Kasumi-1 (cell line): ENCODE measurements at regions not wholly inside any gene's neighbourhood (a gene's known extent, or its start where the extent isn't known, plus 50 kb on each side); places are given as distances from the start of the nearest gene placed in this dataset.
A peak's percentile ranks its signal among the peaks of the same experiment; 100 is the strongest.

ENCODE experiments used
- DNase-seq, 2 experiments: peaks; one replicate each; lab custom pipeline; 2025; lab: John Stamatoyannopoulos, UW

DNA sequence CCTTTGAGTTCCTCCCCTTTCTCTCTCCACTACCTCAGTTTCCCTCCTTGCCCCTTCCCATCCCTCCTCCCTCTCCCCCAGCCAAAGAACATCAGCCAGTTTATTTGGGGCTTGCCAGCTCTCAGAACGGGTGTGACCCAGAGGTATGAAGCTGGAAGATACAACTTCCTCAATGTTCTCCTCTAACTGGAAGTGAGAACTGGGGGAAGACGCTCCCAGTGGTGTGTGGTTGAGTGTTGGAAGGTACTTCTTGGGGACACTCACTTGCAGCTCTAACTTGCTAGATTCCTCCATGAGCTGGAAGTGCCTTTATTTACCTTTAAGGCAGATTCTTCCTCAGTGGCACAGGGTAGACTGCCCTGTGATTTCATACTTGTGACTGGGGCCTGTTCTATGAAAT lies 110.5 kb upstream of the HABP2 start:
- DNase-seq = no peak

DNA sequence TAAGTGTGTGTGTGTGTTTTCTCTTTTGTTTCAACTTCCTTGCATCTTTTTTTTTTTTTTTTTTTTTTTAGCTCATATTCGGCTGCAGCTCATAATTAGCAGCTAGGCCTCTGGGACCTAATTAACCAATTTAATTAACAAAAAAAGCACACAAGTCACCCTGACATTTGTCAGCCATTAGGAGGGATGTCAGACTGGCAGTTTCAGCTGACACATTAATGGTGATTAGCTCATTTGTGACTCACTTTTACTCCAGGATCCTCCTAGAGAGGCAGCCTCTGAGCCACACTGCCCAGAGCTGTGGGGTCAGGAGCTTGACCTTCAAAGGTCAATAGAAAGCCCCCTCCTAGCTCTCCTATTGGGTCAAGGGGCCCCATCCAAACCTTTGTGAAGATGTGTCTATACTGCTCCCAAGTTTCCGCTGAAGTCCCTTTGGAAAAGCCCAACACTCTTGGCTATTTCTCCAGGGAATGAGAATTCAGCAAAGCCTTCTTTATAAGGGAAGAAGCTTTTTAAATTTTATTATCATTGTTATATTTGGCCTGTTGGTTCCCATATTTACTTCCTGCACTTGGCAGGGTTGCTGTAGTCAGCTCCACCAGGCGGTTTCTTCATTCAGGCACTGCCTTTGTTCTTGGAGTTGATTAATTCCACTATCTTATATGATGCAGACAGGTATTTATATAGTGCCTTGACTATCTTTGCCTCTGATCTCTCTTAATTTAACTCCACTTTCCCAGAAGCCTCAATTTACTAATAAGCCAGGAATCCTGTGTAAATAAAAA lies 109.5 kb upstream of the HABP2 start:
- DNase-seq = no peak

- no peak for DNase-seq
These were observed 108.0 kb upstream of the HABP2 start for GRCh38 chr10:113444766-113445365.

- no peak for DNase-seq
These were observed 107.1 kb upstream of the HABP2 start for GRCh38 chr10:113445736-113446135.

- no peak for DNase-seq
These were observed 106.1 kb upstream of the HABP2 start for GRCh38 chr10:113446739-113447138.

- no peak for DNase-seq
These were observed 105.6 kb upstream of the HABP2 start for GRCh38 chr10:113447278-113447677.

DNA sequence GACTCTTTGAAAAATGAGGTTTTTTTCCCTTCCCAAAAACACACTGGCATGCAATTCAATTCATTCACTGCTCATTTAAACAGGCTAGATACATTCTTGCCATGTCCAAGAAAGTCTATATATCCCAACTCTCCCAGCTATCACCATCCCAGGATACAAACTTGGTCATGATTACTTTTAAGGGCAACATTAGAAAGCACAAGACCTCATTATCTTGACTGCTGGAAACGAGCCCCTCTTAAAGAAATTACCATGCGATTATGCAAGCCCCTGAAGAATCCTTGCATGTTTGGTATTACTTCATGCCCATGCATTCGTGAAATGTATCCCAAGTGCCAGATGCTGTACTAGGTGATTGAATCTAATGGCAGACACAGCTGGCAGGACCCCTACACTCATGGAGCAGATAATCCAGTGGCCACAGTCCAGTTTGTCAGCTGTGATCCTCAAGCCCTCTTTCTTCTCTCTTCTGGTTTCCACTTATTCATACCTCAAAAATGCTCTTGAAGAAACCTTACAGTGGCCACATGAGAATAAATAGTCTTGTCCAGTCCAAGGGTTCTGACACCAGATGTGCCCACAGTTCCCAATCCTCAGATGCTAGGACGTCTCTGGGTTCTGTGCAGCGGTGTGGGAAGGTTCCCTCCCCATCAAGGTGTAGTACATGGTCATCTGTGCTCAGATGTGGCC lies 103.7 kb upstream of the HABP2 start:
- DNase-seq = no peak

DNA sequence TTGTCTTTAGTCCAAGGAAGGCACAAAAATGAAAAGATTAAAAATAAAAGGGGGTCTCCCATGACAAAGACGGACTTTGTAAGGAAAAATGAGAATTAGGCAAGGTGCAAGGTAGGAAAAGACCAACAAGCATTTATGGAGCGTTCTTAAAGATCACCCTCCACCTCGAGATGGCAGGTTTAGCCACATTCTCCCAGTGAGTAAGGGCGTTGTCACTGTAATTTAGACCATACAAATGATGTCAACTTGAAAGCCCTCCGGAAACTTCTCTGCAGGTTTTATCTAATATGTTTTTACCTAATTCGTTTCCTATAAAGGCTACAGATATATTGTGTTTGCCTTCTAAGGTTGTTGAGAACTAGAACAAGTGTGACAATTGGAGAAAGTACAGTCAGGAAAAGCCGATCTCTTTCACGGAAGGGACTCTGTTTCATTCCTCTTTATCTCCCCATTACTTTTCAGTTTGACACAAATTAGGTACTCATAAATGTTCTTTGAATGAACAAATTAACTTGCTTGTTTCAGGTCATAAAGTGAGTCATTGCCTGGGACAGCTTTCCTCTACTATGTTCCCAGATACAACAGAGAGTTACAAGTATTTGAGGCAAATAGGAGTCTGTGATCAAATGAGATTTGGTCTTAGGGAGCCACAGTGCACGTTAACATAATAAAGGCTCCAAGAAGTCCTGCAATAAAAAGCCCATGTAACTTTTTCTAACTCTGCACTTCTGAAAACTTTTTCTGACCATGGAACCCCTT lies 102.6 kb upstream of the HABP2 start:
- no peak for DNase-seq

DNA sequence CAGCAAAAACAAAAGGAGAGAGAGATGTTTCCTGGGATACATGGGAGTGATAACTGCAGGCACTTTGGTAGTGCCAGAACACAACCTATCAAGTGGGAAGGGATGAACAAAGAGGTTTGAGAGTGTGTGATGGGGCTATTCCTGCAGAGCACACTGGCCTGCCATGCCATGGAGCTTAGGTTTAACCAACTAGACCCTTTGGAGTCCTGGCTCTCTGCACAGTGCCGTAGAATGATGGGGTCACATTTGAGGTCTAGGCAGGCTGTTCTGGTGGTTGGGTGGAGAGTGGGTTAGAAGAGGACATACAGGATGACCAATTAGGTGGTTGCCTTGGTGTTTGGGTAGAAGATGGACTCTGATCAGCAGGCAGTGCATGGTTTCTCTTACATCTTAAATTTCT lies 101.9 kb upstream of the HABP2 start:
- DNase-seq = no peak

DNA sequence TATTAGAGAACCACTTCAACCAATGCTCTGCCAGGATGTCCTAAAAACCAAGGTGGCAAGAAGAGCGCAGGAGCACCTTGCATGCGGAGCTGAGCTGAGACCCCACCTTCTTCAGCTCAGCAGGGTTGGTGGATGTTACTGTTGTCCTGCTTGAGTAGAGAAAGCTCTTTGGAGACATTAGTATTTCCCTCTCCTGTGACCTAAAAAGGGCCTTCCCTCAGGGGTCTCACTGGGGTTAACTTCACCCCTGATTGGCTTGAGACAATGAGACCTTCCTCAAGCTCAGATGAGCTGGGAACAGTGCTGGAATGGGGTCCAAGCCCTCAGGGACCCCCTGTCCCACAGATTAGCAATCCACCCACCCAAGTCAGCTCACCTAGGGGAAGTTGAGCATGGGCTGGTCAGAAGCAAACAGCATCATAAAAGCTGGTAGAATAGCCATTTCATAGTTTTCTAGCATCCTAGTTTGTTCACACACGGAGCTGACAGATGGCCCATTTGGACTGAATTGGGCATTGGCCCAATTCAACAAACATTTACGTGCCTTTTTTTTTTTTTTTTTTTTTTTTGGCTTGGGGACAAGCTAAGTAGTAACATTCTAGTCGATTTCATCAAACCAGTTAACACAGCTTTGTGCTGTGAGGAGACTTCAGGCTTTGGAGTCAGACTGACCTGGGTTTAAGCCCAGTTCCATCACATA lies 100.6 kb upstream of the HABP2 start:
- no peak for DNase-seq

GRCh38 chr10:113453351-113453750 lies 99.5 kb upstream of the HABP2 start:
- DNase-seq = no peak

- peak; percentile 58 to 77 for DNase-seq
These were observed 98.4 kb upstream of the HABP2 start for GRCh38 chr10:113454341-113455061.

DNA sequence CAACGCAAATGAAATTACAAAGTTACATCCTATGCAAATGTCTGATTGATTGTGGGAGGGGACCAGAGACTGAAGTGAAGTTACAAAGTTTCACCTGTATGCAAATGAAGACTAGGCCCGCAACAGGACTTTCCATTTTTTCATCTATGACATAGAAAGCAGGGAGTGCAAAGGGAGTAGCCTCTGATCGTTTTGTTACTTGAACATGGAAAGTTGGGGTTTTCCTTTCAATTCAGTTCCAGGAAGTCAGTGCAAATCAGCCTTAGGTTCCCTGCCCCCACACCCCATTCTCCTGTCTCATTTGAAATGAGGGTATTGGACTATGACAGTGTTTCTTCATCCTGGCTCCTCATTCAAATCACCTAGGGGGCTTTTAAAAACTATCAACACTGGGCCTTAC lies 96.9 kb upstream of the HABP2 start:
- no peak for DNase-seq

- DNase-seq = no peak
These were observed 96.1 kb upstream of the HABP2 start for GRCh38 chr10:113456741-113457140.

DNA sequence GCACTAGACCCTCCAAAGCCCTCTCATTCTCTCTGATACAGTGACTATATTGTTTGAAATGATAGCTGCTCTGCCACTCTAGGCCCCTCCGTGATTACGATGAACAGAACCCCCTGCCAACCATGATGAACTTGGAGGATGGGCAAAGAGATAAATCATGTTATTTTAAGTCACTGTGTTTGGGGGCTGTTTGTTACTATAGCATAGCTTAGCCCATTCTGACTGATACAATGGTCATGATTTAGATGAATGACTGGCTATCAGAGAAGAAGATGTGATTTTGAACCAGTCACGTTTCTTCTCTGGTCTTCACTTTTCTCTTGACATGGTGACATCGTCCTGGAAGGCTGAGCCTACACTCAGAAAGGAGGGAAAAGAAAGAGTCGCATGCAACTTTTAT lies 95.4 kb upstream of the HABP2 start:
- DNase-seq = no peak

DNA sequence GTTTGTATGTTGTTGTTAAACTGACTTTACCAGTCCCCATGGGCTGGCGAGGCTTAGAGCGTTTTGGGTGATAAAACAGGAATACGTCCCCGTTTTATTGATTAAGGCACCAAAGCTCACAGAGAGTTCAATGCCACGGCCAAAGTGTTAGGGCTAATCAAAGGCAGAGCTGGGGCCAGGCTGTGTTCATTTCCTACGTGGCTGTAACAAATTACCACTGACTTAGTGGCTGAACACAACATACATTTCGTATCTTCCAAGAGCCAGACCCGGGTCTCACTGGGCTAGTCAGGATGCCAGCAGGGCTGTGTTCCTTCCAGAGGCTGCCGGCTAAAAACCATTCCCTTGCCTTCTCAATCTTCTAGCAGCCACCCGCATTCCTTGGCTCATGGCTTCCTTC lies 94.4 kb upstream of the HABP2 start:
- DNase-seq = no peak

DNA sequence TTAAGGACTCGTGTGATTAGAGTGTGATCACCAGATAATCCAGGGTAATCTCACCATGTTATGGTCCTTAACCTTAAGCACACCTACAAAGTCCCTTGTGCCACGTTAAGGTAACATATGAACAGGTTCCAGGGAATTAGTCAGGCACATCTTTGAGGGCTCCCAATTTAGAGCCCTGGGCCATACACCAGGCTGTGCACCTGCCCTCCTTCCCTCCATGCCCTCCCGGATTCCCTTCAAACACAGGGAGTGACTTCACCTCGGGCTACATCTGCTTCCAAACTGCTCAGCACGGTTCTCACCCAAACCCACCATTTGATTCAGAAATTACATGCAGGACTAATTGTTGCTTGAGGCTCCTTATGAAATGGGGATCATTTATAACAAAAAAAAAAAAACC lies 93.9 kb upstream of the HABP2 start:
- no peak for DNase-seq

GRCh38 chr10:113459626-113460280 lies 93.1 kb upstream of the HABP2 start:
- no peak for DNase-seq

GRCh38 chr10:113463083-113463482 lies 89.8 kb upstream of the HABP2 start:
- DNase-seq = no peak

DNA sequence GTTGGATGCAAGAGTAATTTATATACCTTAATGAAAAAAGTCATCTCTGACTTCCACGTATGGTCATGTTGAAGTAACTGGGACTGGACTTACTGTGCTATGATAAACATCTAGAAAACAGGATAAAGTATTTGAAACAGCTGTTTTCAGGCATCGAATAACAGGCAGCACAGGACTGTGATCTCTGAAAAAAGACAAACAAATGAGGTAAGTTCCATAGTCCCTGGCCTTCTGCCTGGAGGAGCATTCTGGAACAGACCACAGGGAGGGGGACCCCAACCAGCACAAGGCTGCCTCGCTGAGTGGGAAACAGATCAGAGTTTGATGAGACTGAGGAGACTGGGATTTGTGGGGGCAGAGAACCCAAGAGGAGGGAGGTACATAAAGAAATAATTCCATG lies 89.1 kb upstream of the HABP2 start:
- DNase-seq = no peak

DNA sequence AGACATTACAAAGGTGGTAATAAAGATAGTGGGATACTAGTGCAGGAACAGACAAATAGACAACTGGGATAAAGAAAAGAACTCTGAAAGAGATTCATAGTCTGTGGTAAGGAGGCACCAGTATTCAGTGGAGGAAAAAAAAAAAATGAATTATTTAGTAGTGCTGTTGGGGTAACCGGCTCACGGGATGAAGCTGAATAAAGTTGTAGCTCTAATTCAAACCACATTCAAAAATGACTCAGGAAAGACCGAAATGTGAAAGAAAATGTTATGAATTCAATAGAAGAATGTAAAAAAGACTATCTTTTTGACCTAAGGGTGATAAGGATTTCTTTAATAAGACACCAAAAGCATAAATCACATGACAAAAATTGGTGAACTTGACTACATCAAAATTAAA lies 83.1 kb upstream of the HABP2 start:
- no peak for DNase-seq
